Erythroblast (primary cell): ENCODE measurements at regions not wholly inside any gene's neighbourhood (a gene's known extent, or its start where the extent isn't known, plus 50 kb on each side); places are given as distances from the start of the nearest gene placed in this dataset.

Experiments used
- GATA1 ChIP-seq: IDR thresholded peaks from 2 replicates; pipeline ENCODE4 v1.6.1; 2011; ENCODE audit warnings: low read depth, mild to moderate bottlenecking, control low read depth, low read length, moderate library complexity
- POLR2A ChIP-seq: IDR thresholded peaks from 2 replicates; pipeline ENCODE4 v1.6.1; 2011; ENCODE audit warnings: mild to moderate bottlenecking, low read length

GRCh38 chr18:6493194-6493593 is 78.5 kb upstream of the L3MBTL4 start:
- no peak for TF ChIP-seq POLR2A
- no peak for TF ChIP-seq GATA1
